Mucosa of rectum (tissue), 2 donors: ENCODE measurements at regions not wholly inside any gene's neighbourhood (a gene's known extent, or its start where the extent isn't known, plus 50 kb on each side); places are given as distances from the start of the nearest gene placed in this dataset.

Experiments
- H3K27ac ChIP-seq, 2 donors: one replicate each; pipeline ENCODE4 v1.7.0; 2013; ENCODE audit warnings: inconsistent platforms in 2 of 2, low read depth in 2 of 2, low read length in 2 of 2
- H3K27me3 ChIP-seq, 2 donors: one replicate each; pipeline ENCODE4 v1.7.0; 2013; ENCODE audit warnings: low read length in 2 of 2; ENCODE audit not compliant: control insufficient read depth in 2 of 2, insufficient read depth in 2 of 2
- H3K36me3 ChIP-seq, 2 donors: one replicate each; pipeline ENCODE4 v1.7.0; 2013; ENCODE audit warnings: low read length in 2 of 2; ENCODE audit not compliant: control insufficient read depth in 2 of 2, insufficient read depth in 2 of 2
- H3K4me1 ChIP-seq, 2 donors: one replicate each; pipeline ENCODE4 v1.7.0; 2013; ENCODE audit warnings: low read length in 2 of 2, mild to moderate bottlenecking in 1 of 2; ENCODE audit not compliant: control insufficient read depth in 2 of 2, insufficient read depth in 2 of 2
- H3K4me3 ChIP-seq, 2 donors: one replicate each; pipeline ENCODE4 v1.7.0; 2013; ENCODE audit warnings: low read length in 2 of 2
- H3K9ac ChIP-seq, 2 donors: one replicate each; pipeline ENCODE4 v1.7.0; 2013; ENCODE audit warnings: low read length in 2 of 2, low read depth in 1 of 2, mild to moderate bottlenecking in 1 of 2
- H3K9me3 ChIP-seq, 2 donors: one replicate each; pipeline ENCODE4 v1.7.0; 2013; ENCODE audit warnings: low read length in 2 of 2; ENCODE audit not compliant: control insufficient read depth in 2 of 2
- donor health status: healthy.
- donor health status: Normal muscosa, but diverticular disease.

DNA sequence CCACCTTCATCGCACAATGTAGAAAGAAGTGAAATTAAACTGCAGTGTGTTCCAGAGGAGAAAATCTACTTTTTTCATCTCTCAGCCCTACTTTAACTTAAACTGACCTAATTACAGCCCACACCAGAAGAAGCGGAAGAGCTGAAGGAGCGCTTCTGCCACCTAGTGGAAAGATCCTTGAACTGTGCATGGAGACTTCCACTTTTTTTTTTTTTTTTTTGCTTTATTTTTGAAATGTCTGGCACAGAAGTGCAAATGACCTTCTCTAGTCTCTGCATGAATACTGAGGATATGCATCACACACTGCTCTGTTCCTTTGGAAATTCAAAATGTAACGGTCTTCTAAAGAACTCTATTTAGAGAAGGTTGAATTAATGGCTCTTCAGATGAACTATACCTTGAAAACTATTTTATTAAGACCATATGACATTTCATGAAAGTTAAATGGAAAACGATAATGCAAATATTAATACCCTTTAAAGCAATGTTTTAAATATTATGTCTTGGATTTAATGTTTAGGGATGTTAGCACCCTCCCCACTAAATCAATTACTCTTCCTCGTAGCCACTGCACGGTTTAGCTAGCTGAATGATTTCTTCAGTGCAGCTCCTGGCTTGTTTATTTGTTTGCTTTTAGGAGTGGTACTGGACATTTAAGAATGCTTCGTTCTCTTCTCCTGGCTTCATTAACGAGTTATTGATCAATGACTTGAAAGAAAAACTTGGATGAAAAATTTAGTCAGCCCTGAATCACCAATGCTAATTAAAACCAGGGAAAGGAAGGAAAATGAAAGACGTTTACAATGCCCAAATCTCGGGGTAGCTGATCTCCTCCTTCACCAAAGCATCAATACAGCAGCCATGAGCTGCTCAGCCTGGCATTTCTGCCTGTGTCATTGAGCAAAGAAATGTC is 569.6 kb upstream of the GJE1 start:
- no peak overlapping the region for H3K9ac ChIP-seq
- no peaks in the 10 kb centered on the region for H3K9me3 ChIP-seq
- H3K27me3 ChIP-seq, result no peaks in the 10 kb centered on the region
- no peak overlapping the region for H3K27ac ChIP-seq
- H3K36me3 ChIP-seq, result no peaks in the 10 kb centered on the region
- peaks cover 0 to 3% of the 10 kb centered on the region in 2 donors for H3K4me1 ChIP-seq
- peak overlapping the region in 1 of 2 donors; percentile 60 for H3K4me3 ChIP-seq

DNA sequence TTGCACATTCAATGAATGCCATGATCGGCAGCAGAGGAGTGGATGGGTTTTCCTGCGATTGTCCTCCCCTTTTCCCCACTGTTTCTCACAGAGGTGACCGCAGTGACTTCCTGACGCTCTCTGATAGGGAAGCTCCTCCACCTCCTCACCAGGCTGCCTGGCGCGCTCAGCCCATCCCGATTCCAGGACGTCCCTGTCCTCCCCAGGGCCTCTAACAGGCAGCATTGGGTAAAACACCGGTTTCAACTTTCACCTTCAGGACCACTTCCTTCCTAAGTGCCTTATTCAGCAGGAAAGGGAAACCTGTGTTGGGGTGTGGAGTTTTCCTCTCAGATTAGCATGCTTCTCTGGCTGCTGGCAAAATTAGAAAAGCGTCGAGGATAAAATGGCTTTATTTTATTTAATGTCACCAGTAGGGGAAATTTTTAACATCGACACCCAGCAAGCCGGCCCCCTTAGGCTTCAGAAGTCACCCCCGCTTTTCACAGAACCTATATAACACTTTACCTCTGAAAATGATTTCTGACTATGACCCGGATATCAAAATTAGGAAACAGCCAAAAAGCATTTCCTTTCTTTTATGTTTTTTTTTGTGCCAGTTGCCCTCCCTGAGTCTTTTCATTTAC is 570.4 kb upstream of the GJE1 start:
- no peaks in the 10 kb centered on the region for H3K36me3 ChIP-seq
- peaks cover 0 to 3% of the 10 kb centered on the region in 2 donors for H3K4me1 ChIP-seq
- H3K27ac ChIP-seq, result no peak overlapping the region
- H3K4me3 ChIP-seq, result peak overlapping the region in 1 of 2 donors; percentile 60
- H3K27me3 ChIP-seq, result no peaks in the 10 kb centered on the region
- H3K9me3 ChIP-seq, result no peaks in the 10 kb centered on the region
- H3K9ac ChIP-seq, result peak overlapping the region in 1 of 2 donors; percentile 36

- H3K27ac ChIP-seq, result no peak overlapping the region
- H3K4me1 ChIP-seq, result peaks cover 0 to 3% of the 10 kb centered on the region in 2 donors
- no peak overlapping the region for H3K4me3 ChIP-seq
- no peaks in the 10 kb centered on the region for H3K9me3 ChIP-seq
- H3K27me3 ChIP-seq, result no peaks in the 10 kb centered on the region
- no peaks in the 10 kb centered on the region for H3K36me3 ChIP-seq
- H3K9ac ChIP-seq, result no peak overlapping the region
Measured at GRCh38 chr6:141561154-141561553, 571.6 kb upstream of the GJE1 start.

DNA sequence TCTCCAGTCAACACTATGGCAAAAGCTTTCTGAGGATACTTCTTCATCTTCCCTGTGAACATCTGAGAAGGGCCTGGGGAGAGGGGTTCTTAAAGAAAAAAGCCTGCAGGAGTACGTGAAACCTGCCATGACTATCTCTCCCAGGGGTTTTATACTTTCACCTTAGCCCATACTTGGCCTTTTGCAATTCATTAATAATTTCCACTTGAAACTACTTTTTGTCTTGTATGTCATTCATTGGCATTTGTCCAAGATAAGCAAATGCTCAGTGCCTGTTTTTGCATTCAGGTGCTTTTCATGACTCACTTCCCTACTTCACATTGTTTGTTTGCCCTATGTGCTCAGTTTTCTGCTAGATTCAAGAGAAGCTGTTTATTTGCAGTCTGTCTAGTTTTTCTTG is 580.3 kb upstream of the GJE1 start:
- Histone ChIP-seq H3K27me3 (no peaks in the 10 kb centered on the region), H3K27ac (no peak overlapping the region), H3K4me3 (no peak overlapping the region)

GRCh38 chr6:141552031-141552430 is 580.7 kb upstream of the GJE1 start:
- Histone ChIP-seq H3K27me3 (no peaks in the 10 kb centered on the region), H3K4me1 (no peaks in the 10 kb centered on the region), H3K9ac (no peak overlapping the region), H3K27ac (no peak overlapping the region), H3K36me3 (no peaks in the 10 kb centered on the region), H3K4me3 (no peak overlapping the region), H3K9me3 (no peaks in the 10 kb centered on the region)

More for the DNA sequence above, 580.3 kb upstream of the GJE1 start:
- Histone ChIP-seq H3K4me1 (no peaks in the 10 kb centered on the region), H3K36me3 (no peaks in the 10 kb centered on the region), H3K9me3 (no peaks in the 10 kb centered on the region), H3K9ac (no peak overlapping the region)

DNA sequence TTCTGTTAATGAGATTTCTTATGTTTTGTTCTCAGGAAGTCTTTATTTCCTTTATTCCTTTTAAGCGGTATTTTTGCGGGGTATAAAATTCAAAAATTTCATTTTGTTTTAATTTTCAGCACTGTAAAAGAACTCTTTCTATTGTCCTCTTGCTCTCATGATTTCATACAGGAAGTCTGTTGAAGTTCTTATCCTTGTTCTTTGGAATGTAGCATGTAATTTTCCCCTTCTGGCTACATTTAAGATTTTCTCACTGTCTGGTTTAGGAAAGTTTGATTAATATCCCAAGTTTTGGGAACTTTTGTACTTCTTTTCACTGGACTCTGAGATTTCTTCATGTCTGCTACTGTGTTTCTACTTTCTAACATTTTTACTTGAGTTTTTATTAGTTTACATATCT is 581.4 kb upstream of the GJE1 start:
- Histone ChIP-seq H3K27me3 (no peaks in the 10 kb centered on the region), H3K9ac (no peak overlapping the region), H3K9me3 (peaks cover 0 to 2% of the 10 kb centered on the region in 2 donors), H3K36me3 (no peaks in the 10 kb centered on the region), H3K4me3 (no peak overlapping the region), H3K27ac (no peak overlapping the region), H3K4me1 (no peaks in the 10 kb centered on the region)

DNA sequence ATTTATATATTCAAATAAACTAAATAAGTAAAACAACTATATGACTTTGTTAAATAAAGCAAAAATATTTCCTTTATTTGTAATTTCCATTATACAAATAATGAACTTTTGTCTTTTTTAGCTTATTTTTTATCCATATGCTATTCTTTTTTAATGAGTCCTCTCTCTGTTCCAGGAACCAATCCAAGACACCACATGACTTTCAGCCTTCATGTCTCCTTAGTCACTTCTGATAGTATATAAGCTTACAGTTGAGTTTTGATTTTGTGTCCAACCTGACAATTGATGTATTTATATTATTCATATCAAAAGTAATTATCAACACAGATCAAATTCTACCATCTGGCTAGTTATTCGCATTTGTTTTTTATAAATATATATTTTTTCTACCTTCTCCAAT is 582.3 kb upstream of the GJE1 start:
- H3K9ac ChIP-seq, result no peak overlapping the region
- H3K27me3 ChIP-seq, result no peaks in the 10 kb centered on the region
- H3K36me3 ChIP-seq, result no peaks in the 10 kb centered on the region
- H3K4me3 ChIP-seq, result no peak overlapping the region
- no peaks in the 10 kb centered on the region for H3K4me1 ChIP-seq
- H3K27ac ChIP-seq, result no peak overlapping the region
- peaks cover 0 to 2% of the 10 kb centered on the region in 2 donors for H3K9me3 ChIP-seq

DNA sequence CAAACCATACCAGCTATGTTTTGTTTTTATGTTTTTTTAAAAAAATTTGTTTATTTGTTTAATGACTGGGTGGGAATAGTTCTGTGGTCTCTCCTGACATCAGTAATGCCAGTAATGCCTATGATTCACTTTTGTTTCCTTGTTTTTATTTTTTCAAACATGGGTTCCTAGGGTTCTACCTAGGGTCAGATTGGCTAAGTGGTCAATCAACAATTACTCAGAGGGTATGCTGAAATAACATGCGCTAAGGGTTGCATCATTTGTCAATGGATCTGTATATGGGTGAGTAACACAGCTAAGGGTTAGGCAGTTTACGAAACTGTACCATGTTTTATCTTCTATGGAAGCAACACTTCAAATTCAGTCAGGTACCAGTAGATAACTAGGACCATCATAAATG is 583.8 kb upstream of the GJE1 start:
- Histone ChIP-seq H3K27me3 (no peaks in the 10 kb centered on the region), H3K9me3 (peaks cover 0 to 2% of the 10 kb centered on the region in 2 donors), H3K4me1 (no peaks in the 10 kb centered on the region), H3K4me3 (no peak overlapping the region), H3K9ac (no peak overlapping the region), H3K27ac (no peak overlapping the region), H3K36me3 (no peaks in the 10 kb centered on the region)

GRCh38 chr6:141541581-141542324 is 591.0 kb upstream of the GJE1 start:
- Histone ChIP-seq H3K9ac (no peak overlapping the region), H3K36me3 (no peaks in the 10 kb centered on the region), H3K27ac (no peak overlapping the region), H3K4me3 (no peak overlapping the region), H3K4me1 (no peaks in the 10 kb centered on the region), H3K27me3 (no peaks in the 10 kb centered on the region), H3K9me3 (peaks cover under 1 to 4% of the 10 kb centered on the region in 2 donors)

DNA sequence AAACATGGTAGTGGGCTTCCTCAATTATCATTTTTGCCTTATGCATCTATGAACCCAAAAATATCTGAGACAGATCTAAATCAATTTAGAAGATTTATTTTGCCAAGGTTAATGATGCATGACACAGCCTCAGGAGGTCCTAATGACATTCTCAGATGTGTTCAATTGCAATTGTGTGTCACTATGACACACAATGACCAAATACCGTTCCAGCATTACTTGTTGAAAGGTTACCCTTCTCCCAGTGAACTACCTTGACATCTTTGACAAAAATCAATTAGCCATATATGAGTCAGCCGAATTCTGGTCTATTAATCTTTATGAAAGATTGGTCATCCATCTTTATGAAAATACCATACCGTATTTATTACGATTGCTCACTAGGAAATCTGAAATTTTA is 592.5 kb upstream of the GJE1 start:
- Histone ChIP-seq H3K4me3 (no peak overlapping the region), H3K27me3 (no peaks in the 10 kb centered on the region)

More for the DNA sequence above, 592.5 kb upstream of the GJE1 start:
- H3K9me3 ChIP-seq, result peaks cover 0 to 4% of the 10 kb centered on the region in 2 donors
- H3K36me3 ChIP-seq, result no peaks in the 10 kb centered on the region
- no peak overlapping the region for H3K9ac ChIP-seq
- H3K27ac ChIP-seq, result no peak overlapping the region
- no peaks in the 10 kb centered on the region for H3K4me1 ChIP-seq
